GM06990 (cell line): ENCODE measurements at regions not wholly inside any gene's neighbourhood (a gene's known extent, or its start where the extent isn't known, plus 50 kb on each side); places are given as distances from the start of the nearest gene placed in this dataset.

Experiments used
- DNase-seq: peaks from one replicate; pipeline ENCODE4 v3.0.0-alpha.2; 2011; ENCODE audit not compliant: insufficient read length; ENCODE audit errors: extremely low read depth
- H3K27me3 ChIP-seq: replicated peaks from 2 replicates; pipeline ENCODE4 v1.6.0; 2011; ENCODE audit warnings: low read length; ENCODE audit not compliant: control insufficient read depth, insufficient read depth
- H3K36me3 ChIP-seq: 2 replicates; pipeline ENCODE4 v1.5.1; 2011; ENCODE audit warnings: low read length; ENCODE audit not compliant: control insufficient read depth, insufficient read depth
- H3K4me3 ChIP-seq: replicated peaks from 2 replicates; pipeline ENCODE4 v1.5.1; 2011; ENCODE audit warnings: low read depth, mild to moderate bottlenecking, control low read depth, low read length
- CTCF ChIP-seq: IDR thresholded peaks from 2 replicates; pipeline ENCODE4 v1.5.1; 2011; ENCODE audit warnings: low read length, control low read depth, mild to moderate bottlenecking, inconsistent platforms; ENCODE audit not compliant: insufficient read depth, poor library complexity, severe bottlenecking

GRCh38 chr5:17810734-17811133 is 176.5 kb downstream of the TAF11L14 start:
- Histone ChIP-seq H3K36me3 (no peaks in the 10 kb centered on the region), H3K4me3 (no peak overlapping the region), H3K27me3 (no peaks in the 10 kb centered on the region)
- DNase-seq = no peak
- no peak for TF ChIP-seq CTCF

DNA sequence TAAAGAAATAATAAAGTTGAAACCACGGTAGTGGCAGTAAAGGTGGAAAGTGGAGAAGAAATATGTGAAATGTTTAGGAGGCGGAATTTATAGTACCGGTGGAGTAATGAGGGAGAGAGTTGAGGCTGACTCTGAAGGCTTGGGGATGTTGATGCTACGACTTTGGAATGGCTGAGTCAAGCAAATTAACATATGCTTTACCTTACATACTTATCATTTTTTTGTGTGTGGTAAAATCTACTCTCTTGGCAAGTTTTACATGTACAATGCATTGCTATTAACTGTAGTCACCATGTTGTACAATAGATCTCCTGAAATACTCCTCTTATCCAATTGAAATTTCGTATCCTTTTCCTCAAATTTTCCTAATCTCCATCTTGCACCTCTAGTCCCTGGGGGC is 179.0 kb downstream of the TAF11L14 start:
- H3K4me3 ChIP-seq = no peak overlapping the region
- no peaks in the 10 kb centered on the region for H3K27me3 ChIP-seq
- no peak for TF ChIP-seq CTCF
- DNase-seq = no peak
- H3K36me3 ChIP-seq = no peaks in the 10 kb centered on the region

GRCh38 chr5:17816505-17816904 is 182.2 kb downstream of the TAF11L14 start:
- Histone ChIP-seq H3K4me3 (no peak overlapping the region), H3K27me3 (no peaks in the 10 kb centered on the region), H3K36me3 (no peaks in the 10 kb centered on the region)
- no peak for TF ChIP-seq CTCF
- DNase-seq = no peak

- TF ChIP-seq CTCF = no peak
- Histone ChIP-seq H3K36me3 (no peaks in the 10 kb centered on the region), H3K4me3 (no peak overlapping the region), H3K27me3 (no peaks in the 10 kb centered on the region)
- no peak for DNase-seq
These were observed 182.7 kb downstream of the TAF11L14 start for GRCh38 chr5:17816944-17817343.

- DNase-seq = no peak
- Histone ChIP-seq H3K4me3 (no peak overlapping the region), H3K36me3 (no peaks in the 10 kb centered on the region), H3K27me3 (no peaks in the 10 kb centered on the region)
- no peak for TF ChIP-seq CTCF
These were observed 183.7 kb downstream of the TAF11L14 start for GRCh38 chr5:17817990-17818389.

DNA sequence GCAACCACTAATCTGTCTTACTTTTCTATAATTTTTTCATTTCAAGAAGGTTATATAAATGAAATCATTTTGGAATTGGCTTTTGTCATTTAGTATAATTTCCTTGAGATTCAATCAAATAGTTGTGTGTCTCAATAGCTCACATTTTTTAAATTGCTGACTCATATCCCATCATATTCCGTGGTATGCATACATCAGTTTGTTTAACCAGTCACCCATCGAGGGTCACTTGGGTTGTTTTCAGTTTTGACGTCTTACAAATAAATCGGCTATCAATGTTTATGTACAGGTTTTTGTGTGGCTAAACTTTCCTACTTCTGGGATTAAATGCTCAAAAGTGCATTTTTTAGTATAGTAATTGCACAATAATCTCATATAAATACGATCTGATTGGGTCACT is 185.5 kb downstream of the TAF11L14 start:
- no peak for DNase-seq
- no peaks in the 10 kb centered on the region for H3K36me3 ChIP-seq
- no peaks in the 10 kb centered on the region for H3K27me3 ChIP-seq
- no peak for TF ChIP-seq CTCF
- no peak overlapping the region for H3K4me3 ChIP-seq
